ENCODE measurements at regions not wholly inside any gene's neighbourhood (a gene's known extent, or its start where the extent isn't known, plus 50 kb on each side); places are given as distances from the start of the nearest gene placed in this dataset.
"Not testable (repeated sequence)": the region's sequence is repeated elsewhere in the genome, so short reads cannot be mapped to it uniquely, and the experiment has no call there.

DNA sequence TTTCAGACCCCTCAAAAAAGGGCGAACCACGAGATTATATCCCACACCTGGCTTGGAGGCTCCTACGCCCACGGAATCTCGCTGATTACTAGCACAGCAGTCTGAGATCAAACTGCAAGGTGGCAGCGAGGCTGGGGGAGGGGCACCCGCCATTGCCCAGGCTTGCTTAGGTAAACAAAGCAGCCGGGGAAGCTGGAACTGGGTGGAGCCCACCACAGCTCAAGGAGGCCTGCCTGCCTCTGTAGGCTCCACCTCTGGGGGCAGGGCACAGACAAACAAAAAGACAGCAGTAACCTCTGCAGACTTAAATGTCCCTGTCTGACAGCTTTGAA lies 1136.6 kb downstream of the FSCB start:
- 40% methylated on average over 4 of the region's 8 CpGs for WGBS (ENCODE audit: low lambda C conversion rate)
- FAIRE-seq; H3K4me1 ChIP-seq (ENCODE audit: insufficient read depth, low read length); H2AFZ ChIP-seq (ENCODE audit: low read length); H4K20me1 ChIP-seq (ENCODE audit: insufficient read depth, low read length); in situ Hi-C loops (cut with HindIII; ENCODE audit: extremely low pct_ligation_motif_present, low pct_unique_long_range_greater_than_20kb); H3K4me3 ChIP-seq (replicated peaks in 1 of 3; ENCODE audit: insufficient read depth in 1 of 3, low read depth in 2 of 3, low read length in 3 of 3); H3K27ac ChIP-seq (ENCODE audit: extremely low read length, insufficient read depth, low read length); DNase-seq (ENCODE audit: low spot score); H3K9ac ChIP-seq (ENCODE audit: insufficient read depth, low read depth, low read length); H3K9me3 ChIP-seq (ENCODE audit: low read length); POLR2A ChIA-PET; intact Hi-C loops (cut with micrococcal nuclease; ENCODE audit: unreplicated experiment); H3K36me3 ChIP-seq (replicated peaks in 1 of 2; ENCODE audit: control insufficient read depth in 1 of 2, insufficient read depth in 2 of 2, low read length in 2 of 2); BruUV-seq (replicated peaks); H3K27me3 ChIP-seq (ENCODE audit: control insufficient read depth in 1 of 2, insufficient read depth in 2 of 2, low read length in 2 of 2); H3K79me2 ChIP-seq (ENCODE audit: insufficient read depth, low read length); CTCF ChIA-PET (ENCODE audit: low intra/inter-chr PET ratio, low total read pairs); ATAC-seq: not testable (repeated sequence)
- TF ChIP-seq, protein P1, sequence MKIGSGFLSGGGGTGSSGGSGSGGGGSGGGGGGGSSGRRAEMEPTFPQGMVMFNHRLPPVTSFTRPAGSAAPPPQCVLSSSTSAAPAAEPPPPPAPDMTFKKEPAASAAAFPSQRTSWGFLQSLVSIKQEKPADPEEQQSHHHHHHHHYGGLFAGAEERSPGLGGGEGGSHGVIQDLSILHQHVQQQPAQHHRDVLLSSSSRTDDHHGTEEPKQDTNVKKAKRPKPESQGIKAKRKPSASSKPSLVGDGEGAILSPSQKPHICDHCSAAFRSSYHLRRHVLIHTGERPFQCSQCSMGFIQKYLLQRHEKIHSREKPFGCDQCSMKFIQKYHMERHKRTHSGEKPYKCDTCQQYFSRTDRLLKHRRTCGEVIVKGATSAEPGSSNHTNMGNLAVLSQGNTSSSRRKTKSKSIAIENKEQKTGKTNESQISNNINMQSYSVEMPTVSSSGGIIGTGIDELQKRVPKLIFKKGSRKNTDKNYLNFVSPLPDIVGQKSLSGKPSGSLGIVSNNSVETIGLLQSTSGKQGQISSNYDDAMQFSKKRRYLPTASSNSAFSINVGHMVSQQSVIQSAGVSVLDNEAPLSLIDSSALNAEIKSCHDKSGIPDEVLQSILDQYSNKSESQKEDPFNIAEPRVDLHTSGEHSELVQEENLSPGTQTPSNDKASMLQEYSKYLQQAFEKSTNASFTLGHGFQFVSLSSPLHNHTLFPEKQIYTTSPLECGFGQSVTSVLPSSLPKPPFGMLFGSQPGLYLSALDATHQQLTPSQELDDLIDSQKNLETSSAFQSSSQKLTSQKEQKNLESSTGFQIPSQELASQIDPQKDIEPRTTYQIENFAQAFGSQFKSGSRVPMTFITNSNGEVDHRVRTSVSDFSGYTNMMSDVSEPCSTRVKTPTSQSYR (CRISPR knock-in tag; IDR thresholded peaks at IDR 0.05; ENCODE audit: borderline replicate concordance), result peak; percentile 62
- H3K4me2 ChIP-seq (ENCODE audit: low read depth, low read length), result 0 out of 2 replicates have a peak overlapping the region, but pooled peaks have one; percentile 10

DNA sequence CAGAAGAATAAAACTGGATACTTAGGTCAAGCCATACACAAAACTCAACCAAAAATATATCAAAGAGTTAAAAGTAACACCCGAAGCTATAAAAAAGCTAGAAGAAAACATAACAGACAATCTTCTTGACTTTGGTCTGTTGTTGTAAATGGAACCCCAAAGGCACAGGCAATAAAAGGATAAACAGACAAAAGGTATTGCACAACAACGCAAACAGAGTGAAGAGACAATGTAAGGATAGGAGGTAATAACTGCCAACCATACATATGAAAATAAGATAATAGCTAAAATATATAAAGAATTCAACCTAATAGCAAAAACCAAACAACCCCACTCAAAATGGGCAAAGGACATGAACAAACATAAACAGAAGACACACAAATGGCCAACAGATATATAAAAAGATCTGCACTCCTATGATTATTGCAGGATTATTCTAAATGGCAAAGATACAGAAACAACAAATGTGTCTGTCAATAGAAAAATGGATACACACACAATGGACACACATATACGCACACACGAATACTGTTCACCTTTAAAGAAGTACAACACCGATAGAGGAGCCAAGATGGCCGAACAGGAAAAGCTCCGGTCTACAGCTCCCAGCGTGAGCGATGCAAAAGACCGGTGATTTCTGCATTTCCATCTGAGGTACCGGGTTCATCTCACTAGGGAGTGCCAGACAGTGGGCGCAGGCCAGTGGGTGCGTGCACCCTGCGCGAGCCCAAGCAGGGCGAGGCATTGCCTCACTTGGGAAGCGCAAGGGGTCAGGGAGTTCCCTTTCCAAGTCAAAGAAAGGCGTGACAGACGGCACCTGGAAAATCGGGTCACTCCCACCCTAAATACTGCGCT lies 1137.1 kb downstream of the FSCB start:
- no peak overlapping the region for H3K4me3 ChIP-seq (replicated peaks in 1 of 3; ENCODE audit: insufficient read depth in 1 of 3, low read depth in 2 of 3, low read length in 3 of 3)
- intact Hi-C loops (cut with micrococcal nuclease; ENCODE audit: unreplicated experiment), result no loop called here
- CTCF ChIA-PET (ENCODE audit: low intra/inter-chr PET ratio, low total read pairs), result no interaction called here
- no peak for TF ChIP-seq MAFG (CRISPR knock-in tag; IDR thresholded peaks at IDR 0.05)
- TF ChIP-seq SOX13 (IDR thresholded peaks at IDR 0.05), result no peak
- 0 out of 4 replicates have a peak, but pooled peaks of 1 of the 2 experiments have one; percentile 6 for TF ChIP-seq SOX13 (CRISPR knock-in tag; conservative IDR thresholded peaks at IDR 0.05 in 1 of 2, IDR thresholded peaks at IDR 0.05 in 1 of 2)
- TF ChIP-seq, protein P2, sequence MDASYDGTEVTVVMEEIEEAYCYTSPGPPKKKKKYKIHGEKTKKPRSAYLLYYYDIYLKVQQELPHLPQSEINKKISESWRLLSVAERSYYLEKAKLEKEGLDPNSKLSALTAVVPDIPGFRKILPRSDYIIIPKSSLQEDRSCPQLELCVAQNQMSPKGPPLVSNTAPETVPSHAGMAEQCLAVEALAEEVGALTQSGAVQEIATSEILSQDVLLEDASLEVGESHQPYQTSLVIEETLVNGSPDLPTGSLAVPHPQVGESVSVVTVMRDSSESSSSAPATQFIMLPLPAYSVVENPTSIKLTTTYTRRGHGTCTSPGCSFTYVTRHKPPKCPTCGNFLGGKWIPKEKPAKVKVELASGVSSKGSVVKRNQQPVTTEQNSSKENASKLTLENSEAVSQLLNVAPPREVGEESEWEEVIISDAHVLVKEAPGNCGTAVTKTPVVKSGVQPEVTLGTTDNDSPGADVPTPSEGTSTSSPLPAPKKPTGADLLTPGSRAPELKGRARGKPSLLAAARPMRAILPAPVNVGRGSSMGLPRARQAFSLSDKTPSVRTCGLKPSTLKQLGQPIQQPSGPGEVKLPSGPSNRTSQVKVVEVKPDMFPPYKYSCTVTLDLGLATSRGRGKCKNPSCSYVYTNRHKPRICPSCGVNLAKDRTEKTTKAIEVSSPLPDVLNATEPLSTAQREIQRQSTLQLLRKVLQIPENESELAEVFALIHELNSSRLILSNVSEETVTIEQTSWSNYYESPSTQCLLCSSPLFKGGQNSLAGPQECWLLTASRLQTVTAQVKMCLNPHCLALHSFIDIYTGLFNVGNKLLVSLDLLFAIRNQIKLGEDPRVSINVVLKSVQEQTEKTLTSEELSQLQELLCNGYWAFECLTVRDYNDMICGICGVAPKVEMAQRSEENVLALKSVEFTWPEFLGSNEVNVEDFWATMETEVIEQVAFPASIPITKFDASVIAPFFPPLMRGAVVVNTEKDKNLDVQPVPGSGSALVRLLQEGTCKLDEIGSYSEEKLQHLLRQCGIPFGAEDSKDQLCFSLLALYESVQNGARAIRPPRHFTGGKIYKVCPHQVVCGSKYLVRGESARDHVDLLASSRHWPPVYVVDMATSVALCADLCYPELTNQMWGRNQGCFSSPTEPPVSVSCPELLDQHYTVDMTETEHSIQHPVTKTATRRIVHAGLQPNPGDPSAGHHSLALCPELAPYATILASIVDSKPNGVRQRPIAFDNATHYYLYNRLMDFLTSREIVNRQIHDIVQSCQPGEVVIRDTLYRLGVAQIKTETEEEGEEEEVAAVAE (CRISPR knock-in tag; IDR thresholded peaks at IDR 0.05; ENCODE audit: borderline replicate concordance), result no peak
- no peak for TF ChIP-seq TRIM24 (CRISPR knock-in tag; IDR thresholded peaks at IDR 0.05)
- no peak for TF ChIP-seq KDM5B (CRISPR knock-in tag; IDR thresholded peaks at IDR 0.05; ENCODE audit: borderline replicate concordance)
- no peak for TF ChIP-seq SP2 (CRISPR knock-in tag; IDR thresholded peaks at IDR 0.05)
- no peak for TF ChIP-seq HIVEP1 (CRISPR knock-in tag; IDR thresholded peaks at IDR 0.05)

More for the DNA sequence above, 1137.1 kb downstream of the FSCB start:
- Histone ChIP-seq H3K79me2 (ENCODE audit: insufficient read depth, low read length) (no peaks in the 10 kb centered on the region), H3K27ac (ENCODE audit: extremely low read length, insufficient read depth, low read length) (no peak overlapping the region), H3K9me3 (ENCODE audit: low read length) (no peaks in the 10 kb centered on the region), H4K20me1 (ENCODE audit: insufficient read depth, low read length) (no peaks in the 10 kb centered on the region), H3K9ac (ENCODE audit: insufficient read depth, low read depth, low read length) (no peak overlapping the region), H3K4me1 (ENCODE audit: insufficient read depth, low read length) (no peaks in the 10 kb centered on the region), H3K4me2 (ENCODE audit: low read depth, low read length) (0 out of 2 replicates have a peak overlapping the region, but pooled peaks have one; percentile 10), H3K36me3 (replicated peaks in 1 of 2; ENCODE audit: control insufficient read depth in 1 of 2, insufficient read depth in 2 of 2, low read length in 2 of 2) (no peaks in the 10 kb centered on the region), H2AFZ (ENCODE audit: low read length) (no peak overlapping the region), H3K27me3 (ENCODE audit: control insufficient read depth in 1 of 2, insufficient read depth in 2 of 2, low read length in 2 of 2) (no peaks in the 10 kb centered on the region)
- POLR2A ChIA-PET, result no interaction called here
- DNase-seq (ENCODE audit: low spot score), result no peak
- no peak for FAIRE-seq
- 57% methylated on average over 15 of the region's 21 CpGs for WGBS (ENCODE audit: low lambda C conversion rate)
- ATAC-seq, result no peak
- BruUV-seq (replicated peaks), result no TSS peak
- in situ Hi-C loops (cut with HindIII; ENCODE audit: extremely low pct_ligation_motif_present, low pct_unique_long_range_greater_than_20kb), result no loop called here
